Stomach (tissue), 4 donors: ENCODE measurements at regions not wholly inside any gene's neighbourhood (a gene's known extent, or its start where the extent isn't known, plus 50 kb on each side); places are given as distances from the start of the nearest gene placed in this dataset.

ENCODE experiments used
- EP300 ChIP-seq: sonication (generic); formaldehyde crosslinking; IDR thresholded peaks from one replicate; pipeline ENCODE4 v1.6.1; 2017; ENCODE audit warnings: antibody characterized with exemption
- POLR2A ChIP-seq, 4 donors: fragments of 450-650 bp; IDR thresholded peaks; one replicate each; pipeline ENCODE4 v1.6.1; 2016; ENCODE audit warnings: antibody characterized with exemption in 4 of 4, control low read depth in 2 of 4, mild to moderate bottlenecking in 1 of 4, moderate library complexity in 1 of 4

GRCh38 chr17:72561680-72562079 is 440.9 kb downstream of the SOX9 start:
- no peak for TF ChIP-seq POLR2A (IDR thresholded peaks at IDR 0.05)
- TF ChIP-seq EP300: no peak
